ENCODE measurements at regions not wholly inside any gene's neighbourhood (a gene's known extent, or its start where the extent isn't known, plus 50 kb on each side); places are given as distances from the start of the nearest gene placed in this dataset.
"Not testable (repeated sequence)": the region's sequence is repeated elsewhere in the genome, so short reads cannot be mapped to it uniquely, and the experiment has no call there.

GRCh38 chr3:24565656-24566055 lies 71.0 kb upstream of the THRB start:
- H3K27ac ChIP-seq (ENCODE audit: low read depth, low read length) = no peak overlapping the region
- peaks cover 5% of the 10 kb centered on the region for H3K9me3 ChIP-seq (ENCODE audit: control insufficient read depth, low read length)
- Mint-ChIP-seq H3K27me3 (ENCODE audit: insufficient read depth) (no peaks in the 10 kb centered on the region), H3K4me3 (no peak overlapping the region), H3K36me3 (ENCODE audit: low read depth) (no peaks in the 10 kb centered on the region), H3K4me1 (no peaks in the 10 kb centered on the region), H3K27ac (no peak overlapping the region), H3K9me3 (peaks cover 7% of the 10 kb centered on the region)
- H3K36me3 ChIP-seq (ENCODE audit: control insufficient read depth, insufficient read depth, low read length) = no peaks in the 10 kb centered on the region
- no peaks in the 10 kb centered on the region for H3K4me1 ChIP-seq (ENCODE audit: control insufficient read depth, insufficient read depth, low read length)
- no peak for DNase-seq
- no peak overlapping the region for H3K9ac ChIP-seq (ENCODE audit: extremely low read depth, low read length, poor library complexity, severe bottlenecking)
- H3K4me3 ChIP-seq (ENCODE audit: low read length) = no peak overlapping the region
- WGBS, 2 experiments (ENCODE audit: insufficient coverage in 1 of 2, insufficient read length in 1 of 2) = 100% methylated on average over 1 of the region's 1 CpG; no CpG with 5 or more reads in 1 of the 2 experiments
- H3K27me3 ChIP-seq (ENCODE audit: control insufficient read depth, insufficient read depth, low read length, poor library complexity, severe bottlenecking) = no peaks in the 10 kb centered on the region
- TF ChIP-seq CTCF (conservative IDR thresholded peaks at IDR 0.05) = no peak

- H3K9me3 Mint-ChIP-seq = peaks cover 17% of the 10 kb centered on the region
- 89 to 94% methylated on average over 12 to 15 of the region's 15 CpGs for WGBS, 2 experiments (ENCODE audit: insufficient coverage in 1 of 2, insufficient read length in 1 of 2)
- Histone ChIP-seq H3K4me3 (ENCODE audit: low read length) (no peak overlapping the region), H3K9me3 (ENCODE audit: control insufficient read depth, low read length) (peaks cover 5% of the 10 kb centered on the region), H3K9ac (ENCODE audit: extremely low read depth, low read length, poor library complexity, severe bottlenecking) (no peak overlapping the region), H3K36me3 (ENCODE audit: control insufficient read depth, insufficient read depth, low read length) (no peaks in the 10 kb centered on the region), H3K4me1 (ENCODE audit: control insufficient read depth, insufficient read depth, low read length) (no peaks in the 10 kb centered on the region), H3K27ac (ENCODE audit: low read depth, low read length) (no peak overlapping the region), H3K27me3 (ENCODE audit: control insufficient read depth, insufficient read depth, low read length, poor library complexity, severe bottlenecking) (no peaks in the 10 kb centered on the region)
- no peak for TF ChIP-seq CTCF (conservative IDR thresholded peaks at IDR 0.05)
- no peaks in the 10 kb centered on the region for H3K4me1 Mint-ChIP-seq
- H3K4me3 Mint-ChIP-seq = no peak overlapping the region
- peak; percentile 46 for DNase-seq
- H3K36me3 Mint-ChIP-seq (ENCODE audit: low read depth) = no peaks in the 10 kb centered on the region
- no peaks in the 10 kb centered on the region for H3K27me3 Mint-ChIP-seq (ENCODE audit: insufficient read depth)
- H3K27ac Mint-ChIP-seq = no peak overlapping the region
These were observed 72.3 kb upstream of the THRB start for GRCh38 chr3:24566927-24567326.

GRCh38 chr3:24572409-24572808 lies 77.8 kb upstream of the THRB start:
- not testable (repeated sequence) for H3K4me3 Mint-ChIP-seq; H3K27me3 ChIP-seq (ENCODE audit: control insufficient read depth, insufficient read depth, low read length, poor library complexity, severe bottlenecking); H3K36me3 ChIP-seq (ENCODE audit: control insufficient read depth, insufficient read depth, low read length); H3K36me3 Mint-ChIP-seq (ENCODE audit: low read depth); H3K27ac Mint-ChIP-seq; H3K4me3 ChIP-seq (ENCODE audit: low read length); H3K27ac ChIP-seq (ENCODE audit: low read depth, low read length); H3K9me3 ChIP-seq (ENCODE audit: control insufficient read depth, low read length); H3K4me1 Mint-ChIP-seq; DNase-seq; H3K9ac ChIP-seq (ENCODE audit: extremely low read depth, low read length, poor library complexity, severe bottlenecking); H3K27me3 Mint-ChIP-seq (ENCODE audit: insufficient read depth); H3K4me1 ChIP-seq (ENCODE audit: control insufficient read depth, insufficient read depth, low read length)
- peaks cover 17% of the 10 kb centered on the region for H3K9me3 Mint-ChIP-seq
- 83 to 92% methylated on average over 6 of the region's 6 CpGs for WGBS, 2 experiments (ENCODE audit: insufficient coverage in 1 of 2, insufficient read length in 1 of 2)

GRCh38 chr3:24573576-24573975 lies 78.9 kb upstream of the THRB start:
- 94% methylated on average over 5 of the region's 5 CpGs; no CpG with 5 or more reads in 1 of the 2 experiments for WGBS, 2 experiments (ENCODE audit: insufficient coverage in 1 of 2, insufficient read length in 1 of 2)

More at GRCh38 chr3:24573576-24573975, 78.9 kb upstream of the THRB start:
- DNase-seq = no peak
- Mint-ChIP-seq H3K27me3 (ENCODE audit: insufficient read depth) (no peaks in the 10 kb centered on the region), H3K27ac (no peak overlapping the region), H3K4me1 (peaks cover under 1% of the 10 kb centered on the region), H3K4me3 (no peak overlapping the region), H3K9me3 (peaks cover 17% of the 10 kb centered on the region), H3K36me3 (ENCODE audit: low read depth) (no peaks in the 10 kb centered on the region)
- Histone ChIP-seq H3K9ac (ENCODE audit: extremely low read depth, low read length, poor library complexity, severe bottlenecking) (no peak overlapping the region), H3K4me1 (ENCODE audit: control insufficient read depth, insufficient read depth, low read length) (no peaks in the 10 kb centered on the region), H3K36me3 (ENCODE audit: control insufficient read depth, insufficient read depth, low read length) (no peaks in the 10 kb centered on the region), H3K9me3 (ENCODE audit: control insufficient read depth, low read length) (peaks cover 3% of the 10 kb centered on the region), H3K27ac (ENCODE audit: low read depth, low read length) (no peak overlapping the region), H3K27me3 (ENCODE audit: control insufficient read depth, insufficient read depth, low read length, poor library complexity, severe bottlenecking) (no peaks in the 10 kb centered on the region), H3K4me3 (ENCODE audit: low read length) (no peak overlapping the region)
- no peak for TF ChIP-seq CTCF (conservative IDR thresholded peaks at IDR 0.05)

Measured in endodermal cell (in vitro differentiated cells).